ENCODE measurements at regions not wholly inside any gene's neighbourhood (a gene's known extent, or its start where the extent isn't known, plus 50 kb on each side); places are given as distances from the start of the nearest gene placed in this dataset.
A peak's percentile ranks its signal among the peaks of the same experiment; 100 is the strongest.

DNA sequence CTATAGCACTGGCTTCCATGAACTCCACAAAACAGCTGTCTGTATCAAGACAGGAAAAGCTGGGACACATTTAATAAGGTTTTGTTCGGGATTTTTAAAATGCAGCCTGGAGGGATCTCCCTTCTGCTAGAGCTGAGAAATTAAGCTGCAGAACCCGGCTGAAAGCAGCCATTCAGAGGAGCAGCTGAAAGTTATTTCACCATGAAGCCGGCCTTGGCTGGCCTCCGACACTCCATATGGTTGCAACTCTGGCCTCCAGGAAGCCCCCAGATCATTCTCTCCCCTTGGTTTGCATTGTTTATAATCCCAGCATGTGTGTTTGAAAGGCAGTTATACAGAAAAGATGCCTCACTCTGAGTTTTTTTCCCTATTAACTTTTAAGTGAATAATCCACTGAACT, 239.4 kb downstream of the SPATA18 start:
- no peak for DNase-seq

DNA sequence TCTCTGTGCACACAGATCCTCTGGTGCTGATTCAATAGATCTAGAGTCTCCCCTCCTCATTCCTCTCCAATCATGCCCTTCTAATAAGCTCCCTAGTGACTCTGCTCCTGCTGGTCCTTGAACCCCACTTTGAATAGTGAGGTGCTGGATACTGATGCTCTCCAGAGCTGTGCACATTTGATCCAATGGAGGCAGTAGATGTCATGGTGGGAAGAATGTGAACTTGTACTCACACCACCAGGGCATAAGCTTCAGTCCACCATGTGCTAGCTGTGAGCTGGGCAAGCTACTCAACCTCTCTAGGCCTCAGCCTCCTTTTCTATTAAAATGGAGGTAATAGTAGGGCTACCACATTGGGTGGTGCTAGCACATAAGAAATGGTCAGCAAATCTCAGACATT, 241.1 kb downstream of the SPATA18 start:
- no peak for DNase-seq

DNA sequence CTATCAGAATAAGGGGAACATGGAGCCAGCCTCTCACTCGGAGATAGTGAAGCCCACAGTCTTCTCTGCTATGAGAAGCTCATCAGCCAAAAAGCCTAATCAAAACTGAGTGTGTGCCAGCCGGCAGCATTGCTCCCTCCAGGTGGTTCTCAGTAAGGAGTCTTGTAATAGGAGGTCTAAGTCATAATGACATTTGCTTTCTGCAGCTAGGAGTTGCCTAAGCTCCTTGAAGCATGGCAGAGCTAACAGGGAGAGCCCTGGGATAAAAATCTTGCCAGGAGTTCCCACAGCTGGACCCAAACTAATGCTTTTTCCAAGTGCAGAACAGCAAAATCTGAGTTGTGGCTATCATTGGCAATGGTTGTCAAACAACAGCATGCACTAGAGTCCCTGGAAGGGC, 245.2 kb downstream of the SPATA18 start:
- DNase-seq, result no peak

DNA sequence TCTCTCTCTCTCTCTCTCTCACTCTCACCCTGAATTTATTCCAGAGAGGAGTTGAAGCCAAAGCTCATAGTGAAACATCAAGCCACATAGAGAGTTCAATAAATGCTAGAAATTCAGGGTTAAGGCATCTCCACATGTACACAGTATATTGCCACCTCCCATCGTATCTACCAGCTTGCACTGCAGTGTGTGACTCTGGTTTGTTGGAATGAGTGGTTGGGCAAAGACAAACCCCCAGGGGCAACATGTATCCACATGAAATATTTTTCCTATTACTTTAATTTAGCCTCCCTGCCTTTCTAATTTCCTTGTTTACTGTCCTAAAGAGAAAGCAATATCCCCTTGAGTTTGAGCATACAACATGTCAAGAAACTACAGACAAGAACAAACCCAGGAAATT, 247.3 kb downstream of the SPATA18 start:
- peak; percentile 6 for DNase-seq

DNA sequence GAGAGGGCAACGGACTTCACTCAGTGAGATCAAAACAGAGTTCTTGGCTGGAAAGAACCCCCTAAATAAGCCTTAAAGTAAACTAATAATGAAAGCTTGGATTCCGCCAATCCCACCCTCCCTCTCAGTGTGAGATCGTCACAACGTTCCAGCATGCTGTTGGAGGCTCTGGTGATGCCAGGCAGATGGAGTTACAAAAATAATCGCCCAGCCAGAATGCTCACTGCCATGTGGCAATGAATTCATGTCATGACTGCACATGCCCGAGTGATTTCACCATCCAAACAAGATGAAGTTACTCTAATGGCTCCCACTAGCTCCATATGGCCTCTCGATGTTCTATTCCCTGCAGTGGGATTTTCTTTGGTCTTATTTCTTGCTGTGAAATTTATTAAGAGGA, 248.0 kb downstream of the SPATA18 start:
- DNase-seq, result no peak

DNA sequence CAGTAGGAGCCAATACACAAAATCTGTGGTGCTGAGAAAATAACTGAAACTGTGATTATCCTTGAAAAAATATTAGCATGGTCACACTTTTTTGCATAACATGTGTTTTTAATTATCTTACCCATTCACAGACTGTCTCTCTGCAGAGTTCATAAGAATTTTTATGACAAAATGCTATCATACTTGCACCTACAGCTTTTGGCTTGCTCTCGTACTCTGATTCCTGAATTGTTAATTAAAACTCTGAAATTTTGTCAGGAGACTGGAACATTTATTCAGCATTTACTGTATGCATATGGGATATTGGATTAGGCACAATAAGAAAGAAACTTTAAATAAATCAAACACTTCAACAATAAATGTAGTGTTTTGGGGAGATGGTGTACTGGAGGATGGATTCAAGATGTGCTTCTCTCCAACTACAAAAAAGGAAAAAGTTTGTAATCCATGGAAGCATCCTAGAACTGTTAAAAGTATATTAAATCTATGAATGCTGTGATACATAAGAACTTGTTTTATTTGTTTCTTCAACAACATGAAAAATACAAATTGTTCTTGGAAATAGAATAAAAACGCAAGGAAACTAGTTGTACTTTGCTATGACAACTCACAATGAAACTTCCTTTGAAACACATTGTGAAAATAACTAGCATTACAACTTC, 260.5 kb downstream of the SPATA18 start:
- DNase-seq, result no peak

DNA sequence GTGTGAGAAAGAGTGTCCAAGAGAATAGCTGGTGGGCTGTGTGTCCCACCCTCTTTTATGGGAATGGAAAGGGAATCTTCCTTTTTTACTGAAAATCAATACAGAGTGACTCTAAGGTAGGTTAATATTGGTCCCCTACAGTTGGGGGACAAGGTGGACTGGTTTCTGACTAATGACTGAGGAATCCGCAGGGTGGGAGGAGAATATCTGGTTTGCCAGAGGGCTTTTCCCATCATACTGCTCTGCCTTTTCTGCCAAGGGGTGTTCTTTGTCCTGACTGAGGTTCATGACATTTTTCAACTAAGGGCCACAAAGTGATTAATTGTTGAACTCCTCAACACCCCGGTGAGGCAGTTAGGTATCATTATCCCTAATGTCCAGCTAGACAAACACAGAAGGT, 261.6 kb downstream of the SPATA18 start:
- no peak for DNase-seq

DNA sequence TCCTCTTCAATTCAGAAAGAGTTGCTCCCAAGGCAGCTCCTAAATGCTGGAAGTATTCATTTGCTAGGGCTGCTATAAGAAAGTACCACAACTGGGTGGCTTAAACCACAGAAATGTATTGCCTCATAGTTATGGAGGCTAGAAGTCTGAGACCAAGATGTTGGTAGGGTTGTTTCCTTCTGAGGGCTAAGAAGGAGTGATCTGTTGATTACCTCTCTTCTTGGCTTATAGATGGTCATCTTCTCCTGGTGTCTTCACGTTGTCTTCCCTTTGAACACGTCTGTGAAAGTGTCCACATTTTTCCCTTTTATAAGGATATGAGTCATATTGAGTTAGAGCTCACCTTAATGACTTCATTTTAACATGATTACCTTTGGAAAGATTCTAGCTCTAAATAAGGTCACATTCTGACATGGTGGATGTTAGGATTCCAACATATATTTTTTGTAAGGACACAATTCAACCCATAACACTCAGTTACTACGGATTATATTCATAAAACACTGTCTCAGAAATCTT, 266.3 kb downstream of the SPATA18 start:
- no peak for DNase-seq

DNA sequence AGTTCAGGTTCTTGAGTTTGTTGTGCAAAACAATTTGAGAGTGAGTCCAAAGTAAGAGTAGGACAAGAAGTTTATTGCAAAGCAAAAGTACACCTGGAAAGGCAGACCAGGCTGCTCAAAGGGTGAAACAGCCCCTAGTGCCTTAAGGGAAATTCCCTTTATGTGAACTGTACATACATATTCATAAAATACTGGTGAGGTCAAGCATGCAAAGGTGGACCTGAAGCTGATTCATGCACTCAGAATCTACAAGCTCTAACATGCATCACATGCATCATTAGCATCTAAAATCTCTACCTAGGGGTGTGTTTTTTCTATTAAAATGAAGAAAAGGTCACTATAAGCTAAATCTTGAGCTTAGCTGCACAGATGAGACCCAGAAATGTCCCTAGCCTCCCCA, 266.9 kb downstream of the SPATA18 start:
- DNase-seq, result no peak

DNA sequence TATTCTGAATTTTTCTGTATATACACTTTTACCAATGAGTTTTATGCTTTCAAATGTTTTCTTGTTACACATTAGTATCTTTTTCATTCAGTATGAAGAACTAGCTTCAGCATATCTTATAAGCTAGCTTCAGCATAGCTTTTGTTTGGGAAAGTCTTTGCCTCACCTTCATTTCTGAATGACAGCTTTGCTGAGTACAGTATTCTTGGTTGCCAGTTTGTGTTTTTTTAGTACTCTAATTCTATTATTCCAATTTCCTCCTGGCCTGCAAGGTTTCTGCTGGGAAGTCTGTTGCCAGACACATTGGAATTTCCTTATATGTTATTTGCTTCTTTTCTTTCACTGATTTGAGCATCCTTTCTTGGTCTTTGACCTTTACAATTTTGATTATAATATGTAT, 278.8 kb downstream of the SPATA18 start:
- no peak for DNase-seq

DNA sequence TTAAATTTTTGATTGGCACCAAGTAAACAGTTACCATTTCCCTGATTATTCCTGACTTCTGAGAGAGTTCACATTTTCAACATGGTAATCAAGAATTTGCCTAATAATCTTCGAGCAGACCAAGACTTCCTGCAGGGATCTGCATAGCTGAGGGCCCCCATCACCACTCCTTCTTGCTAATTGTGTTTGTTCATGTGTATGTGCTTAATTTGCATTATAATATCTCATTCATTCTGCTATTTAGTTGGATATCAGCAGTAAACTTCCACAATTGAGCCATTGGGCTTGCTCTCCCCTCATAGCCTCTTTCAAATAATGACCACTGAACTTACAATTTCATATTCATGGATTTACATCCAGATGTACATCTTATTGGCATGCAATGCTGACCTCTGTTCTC, 292.5 kb downstream of the SPATA18 start:
- no peak for DNase-seq

DNA sequence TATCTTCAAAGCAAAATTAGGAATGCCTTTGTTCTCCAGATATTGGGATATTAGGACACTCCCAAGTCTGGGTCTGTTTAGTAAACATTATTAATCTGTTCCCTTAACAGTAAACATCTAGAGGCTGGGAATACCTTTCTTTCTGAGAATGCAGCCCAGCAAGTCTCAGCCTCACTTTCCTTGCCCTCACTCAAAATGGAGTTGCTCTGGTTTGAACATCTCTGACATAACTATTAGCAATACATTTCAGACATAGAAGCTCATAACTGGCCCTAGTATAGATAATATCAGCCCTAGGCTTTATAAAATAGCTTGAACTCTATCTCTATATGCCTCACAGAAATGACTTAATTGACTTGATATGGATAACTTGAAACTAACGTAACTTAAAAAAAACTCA, 299.8 kb downstream of the SPATA18 start:
- DNase-seq, result no peak

DNA sequence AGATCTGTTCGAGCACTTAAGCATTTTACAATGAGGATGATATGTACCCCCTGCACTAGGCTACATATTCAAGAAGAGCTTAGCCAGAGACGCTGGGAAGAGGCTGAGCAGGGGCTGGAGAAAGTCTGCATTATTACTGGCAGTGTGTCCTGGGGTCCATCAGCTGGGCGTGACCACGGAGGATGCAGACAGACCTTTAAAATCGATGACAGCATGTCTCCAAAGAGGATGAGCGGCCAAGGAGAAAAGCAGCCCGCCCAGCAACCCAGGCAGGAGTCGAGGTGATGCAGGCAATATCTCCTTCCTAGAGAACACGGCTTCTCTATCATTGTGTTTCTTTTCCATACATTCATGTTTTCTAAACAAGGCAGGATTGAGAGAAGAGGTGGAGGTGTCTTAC, 300.7 kb downstream of the USP46 start:
- no peak for DNase-seq

DNA sequence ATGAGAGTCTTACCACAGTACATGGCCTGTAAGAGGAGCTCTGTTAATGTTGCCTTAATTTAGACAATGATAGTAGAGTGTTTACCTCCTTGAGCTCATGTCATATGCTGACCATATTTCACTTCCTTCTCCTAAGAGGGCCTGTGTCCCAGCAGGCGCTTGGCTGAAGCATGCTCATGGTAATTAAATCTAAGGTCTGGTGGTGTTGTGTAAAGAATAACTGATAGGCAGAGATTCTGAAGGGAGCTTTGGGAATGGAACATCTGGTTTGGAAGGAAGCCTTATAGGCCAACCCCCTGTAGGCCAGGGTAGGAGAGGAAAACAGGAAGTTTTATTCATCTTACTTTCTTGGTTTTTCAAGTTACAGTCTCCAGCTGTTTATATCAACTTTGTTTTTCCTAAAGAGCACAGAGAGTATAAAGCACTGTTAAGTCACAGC, 300.2 kb downstream of the USP46 start:
- DNase-seq, result no peak

DNA sequence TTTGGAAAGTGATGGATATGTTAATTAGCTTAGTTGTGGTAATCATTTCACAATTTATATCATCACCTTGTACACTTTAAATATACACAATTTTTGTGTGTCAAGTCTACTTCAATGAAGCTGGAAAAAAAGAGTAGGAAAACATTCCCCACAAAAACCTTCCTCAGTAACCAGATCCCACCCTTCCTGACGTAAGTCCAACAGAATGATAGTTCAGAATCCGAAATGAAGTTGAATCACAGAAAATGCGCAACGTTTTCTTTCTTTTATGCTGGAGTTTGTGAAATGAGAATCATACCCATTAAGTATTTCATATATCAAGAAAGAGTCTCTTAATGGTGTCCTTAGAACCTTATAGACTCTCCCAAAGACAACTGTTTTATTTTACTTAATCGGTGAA, 292.9 kb downstream of the USP46 start:
- DNase-seq, result no peak

DNA sequence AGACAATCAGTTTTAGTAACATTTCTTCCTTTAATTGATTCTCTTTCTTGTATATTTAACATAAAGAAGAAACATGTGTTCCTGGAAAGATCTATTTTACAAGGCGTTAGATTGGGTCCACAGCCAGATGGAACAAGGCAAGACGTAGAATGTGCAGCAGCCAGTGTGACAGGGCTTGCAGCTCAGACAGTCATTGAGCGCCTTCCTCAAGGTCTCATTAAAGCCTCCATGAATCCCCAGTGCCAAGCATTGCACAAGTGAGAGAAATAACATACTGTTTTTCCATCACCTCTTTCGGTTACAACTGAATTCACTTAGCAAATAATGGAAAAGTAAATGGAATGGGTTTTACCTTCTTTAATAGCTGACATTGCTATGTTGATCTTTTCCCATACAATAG, 292.5 kb downstream of the USP46 start:
- DNase-seq, result no peak

DNA sequence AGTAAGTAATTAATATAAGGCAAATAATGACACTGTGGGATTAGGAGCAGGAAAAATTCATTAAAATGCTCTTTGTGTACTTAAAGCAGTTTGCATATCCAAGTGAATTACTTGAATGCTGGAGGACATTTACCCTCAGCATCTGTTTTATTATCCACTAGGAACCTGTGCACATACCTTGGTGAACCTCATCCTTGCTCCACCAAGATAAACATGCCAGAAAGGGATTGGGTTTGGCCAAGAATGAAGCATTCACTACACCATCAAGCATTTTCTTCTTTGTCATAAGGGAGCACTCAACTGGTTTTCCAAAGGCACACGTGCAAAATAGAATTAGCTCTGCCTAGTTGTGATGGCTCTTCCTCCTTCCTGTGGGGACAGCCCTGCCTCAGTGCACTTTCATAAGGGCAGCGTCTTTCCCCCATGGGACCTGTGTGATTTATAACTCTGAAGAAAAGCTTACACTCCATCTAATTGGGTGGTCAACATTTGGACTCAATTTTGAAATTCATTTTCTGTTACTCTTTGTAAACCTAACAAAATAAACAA, 291.7 kb downstream of the USP46 start:
- no peak for DNase-seq

DNA sequence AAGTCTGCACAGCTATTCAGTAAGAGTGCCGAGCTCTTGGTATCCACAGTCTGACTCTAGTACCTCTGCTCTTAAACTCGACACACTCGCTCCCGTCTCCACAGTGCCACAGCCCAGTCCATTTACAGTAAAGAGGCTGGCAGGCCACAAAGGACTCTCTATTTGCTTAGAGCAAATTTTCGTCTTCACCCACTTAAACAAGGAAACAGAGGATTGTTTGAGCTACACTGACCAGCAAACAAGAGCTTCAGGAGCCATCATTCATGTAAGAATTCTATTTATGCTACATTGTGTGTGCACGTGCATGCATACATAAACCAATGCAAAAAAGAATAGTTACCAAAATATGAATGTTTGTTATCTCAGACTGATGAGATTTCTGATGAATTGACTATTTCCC, 290.2 kb downstream of the USP46 start:
- DNase-seq, result no peak

DNA sequence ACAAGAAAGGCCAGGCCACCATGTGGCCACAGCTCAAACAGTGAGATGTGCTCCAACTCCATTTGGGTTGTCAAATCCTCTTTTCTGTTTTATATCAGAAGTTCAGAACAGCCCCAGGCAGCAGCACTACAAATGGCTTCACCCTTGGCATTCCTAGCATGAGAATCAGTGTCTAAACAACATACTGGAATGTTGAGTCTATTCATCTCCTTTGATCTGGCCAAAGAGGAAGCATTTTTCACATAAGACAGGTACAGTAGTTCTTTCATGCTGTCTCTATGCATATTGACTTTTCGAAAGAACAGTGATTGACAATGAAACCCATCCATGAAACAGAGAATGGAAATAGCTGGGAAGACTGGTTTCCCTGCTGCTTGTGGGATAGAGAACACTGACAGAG, 289.5 kb downstream of the USP46 start:
- no peak for DNase-seq

DNA sequence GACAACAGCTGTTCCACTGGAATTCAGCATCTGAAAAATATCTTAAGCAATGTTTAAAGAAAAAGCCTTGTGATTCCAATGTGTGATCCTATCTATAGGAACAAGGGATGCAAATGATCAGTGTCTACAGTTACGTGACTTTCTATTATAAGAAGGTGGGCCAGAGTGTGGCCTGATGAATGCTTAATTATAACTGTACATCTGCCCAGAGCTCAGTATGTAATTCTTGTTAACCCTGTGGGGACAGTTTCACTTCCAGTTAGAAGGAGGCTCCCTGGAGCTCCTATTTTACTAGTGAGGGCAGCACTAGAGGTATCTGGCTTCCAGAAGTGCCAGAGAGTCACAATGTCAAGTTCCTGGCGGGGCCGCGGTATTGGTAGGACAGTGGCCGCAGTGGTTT, 288.5 kb downstream of the USP46 start:
- DNase-seq, result no peak

DNA sequence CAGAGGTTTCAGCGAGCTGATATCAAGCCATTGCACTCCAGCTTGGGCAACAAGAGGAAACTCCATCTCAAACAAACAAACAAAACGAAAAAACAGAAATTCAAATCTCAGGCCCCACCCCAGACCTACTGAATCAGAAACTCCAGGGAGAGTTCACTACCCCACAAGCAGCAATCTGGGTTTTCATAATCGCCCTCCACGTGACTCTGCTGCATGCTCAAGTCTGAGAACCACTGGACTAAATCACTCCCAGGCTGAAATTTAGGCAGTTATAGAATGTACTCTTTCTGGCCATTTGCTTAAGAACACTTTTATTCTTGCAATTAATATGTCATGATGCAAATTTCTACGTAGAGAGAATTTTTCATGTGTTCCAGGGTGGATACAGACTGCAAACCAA, 287.3 kb downstream of the USP46 start:
- no peak for DNase-seq

DNA sequence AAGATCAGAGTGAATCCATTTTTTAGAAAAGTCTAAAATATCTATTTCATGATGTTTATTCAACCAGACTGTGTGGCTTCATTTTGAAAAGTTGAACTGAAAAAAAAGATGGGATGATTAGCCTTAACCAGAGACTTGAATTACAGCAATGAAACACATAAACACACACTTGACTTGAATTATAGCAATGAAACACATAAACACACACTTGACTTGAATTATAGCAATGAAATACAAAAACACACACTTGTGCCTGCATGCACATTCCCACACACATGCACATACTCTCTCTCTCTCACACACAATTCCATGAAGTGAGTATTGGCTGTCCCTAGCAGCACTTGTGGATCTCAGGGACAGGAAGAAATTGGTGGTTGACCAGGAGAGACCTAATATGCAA, 286.8 kb downstream of the USP46 start:
- no peak for DNase-seq

DNA sequence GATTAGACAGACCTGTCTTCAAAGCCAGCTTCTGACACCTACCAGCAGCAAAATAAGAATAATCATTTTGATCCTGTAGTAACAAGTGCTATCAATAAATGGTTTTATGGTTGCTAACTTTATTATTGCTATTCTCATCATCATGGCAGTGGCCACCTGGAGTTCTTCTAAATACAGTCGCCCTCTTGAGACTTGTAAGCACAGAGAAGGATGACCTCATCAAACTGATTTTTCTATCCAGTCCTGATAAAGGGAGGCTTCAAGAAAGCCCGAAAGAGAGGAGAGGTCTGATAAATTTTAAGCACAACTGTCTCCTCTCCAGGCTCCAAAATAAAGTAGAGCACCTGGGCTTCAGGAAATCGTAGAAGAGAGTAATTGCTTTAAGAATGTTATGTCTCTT, 286.4 kb downstream of the USP46 start:
- no peak for DNase-seq

DNA sequence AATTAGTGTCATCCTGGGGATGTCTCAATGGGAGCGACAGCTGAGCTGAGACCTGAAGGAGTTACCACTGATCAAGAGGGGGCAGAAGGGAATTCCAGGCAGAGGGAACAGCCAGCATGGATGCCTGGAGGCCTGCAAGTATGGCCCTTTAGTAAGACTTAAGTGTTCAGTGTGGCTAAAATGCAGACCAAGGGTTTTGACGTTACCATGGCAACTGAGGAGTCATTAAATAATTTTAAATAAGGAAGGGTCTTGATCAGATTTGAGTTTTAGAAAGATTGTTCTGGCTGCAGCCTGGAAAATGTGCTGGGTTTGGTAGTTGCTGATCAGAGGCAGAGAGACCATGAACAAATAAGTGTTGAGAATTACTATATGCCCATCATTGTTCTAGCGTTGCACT, 285.5 kb downstream of the USP46 start:
- DNase-seq, result no peak

DNA sequence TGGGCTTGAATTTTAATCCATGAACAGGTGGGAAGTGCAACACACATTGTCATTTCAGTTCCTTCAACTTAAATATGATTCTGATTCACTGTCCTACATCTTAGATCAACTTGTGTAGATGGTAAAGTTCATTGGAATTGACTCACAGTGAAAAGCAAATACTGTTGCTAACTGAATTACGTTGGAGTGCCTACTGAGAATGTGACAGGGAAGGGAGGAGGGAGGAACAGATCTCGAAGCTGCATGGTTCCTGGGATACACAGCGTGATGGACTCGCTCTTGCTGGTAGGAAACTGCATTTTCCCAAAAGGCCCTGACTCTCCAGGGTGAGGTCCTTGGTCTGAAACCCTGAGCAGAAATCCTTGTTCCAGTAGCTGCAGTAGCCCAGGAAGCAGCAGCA, 284.2 kb downstream of the USP46 start:
- no peak for DNase-seq
